ENCODE measurements at regions not wholly inside any gene's neighbourhood (a gene's known extent, or its start where the extent isn't known, plus 50 kb on each side); places are given as distances from the start of the nearest gene placed in this dataset.

DNA sequence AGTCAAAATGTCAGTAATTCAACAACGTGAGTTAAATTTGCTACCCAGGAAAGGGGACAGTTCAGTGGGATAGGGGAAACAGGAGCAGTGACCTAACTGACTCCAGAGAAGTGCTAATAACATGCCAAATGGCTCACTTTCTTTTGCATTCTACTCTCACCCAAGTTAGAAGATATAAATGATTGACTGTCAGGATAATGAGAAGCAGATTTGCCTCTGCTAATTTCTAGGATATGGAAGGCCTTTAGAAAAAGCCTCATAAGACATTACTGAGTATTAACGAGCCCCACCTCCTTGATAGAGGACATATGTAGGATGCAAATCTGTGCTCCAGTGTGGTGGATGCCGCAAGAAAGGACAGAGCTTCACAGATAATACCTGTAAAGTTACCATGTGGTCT is 318.6 kb upstream of the NT5C1B start:
- TF ChIP-seq, protein P1, sequence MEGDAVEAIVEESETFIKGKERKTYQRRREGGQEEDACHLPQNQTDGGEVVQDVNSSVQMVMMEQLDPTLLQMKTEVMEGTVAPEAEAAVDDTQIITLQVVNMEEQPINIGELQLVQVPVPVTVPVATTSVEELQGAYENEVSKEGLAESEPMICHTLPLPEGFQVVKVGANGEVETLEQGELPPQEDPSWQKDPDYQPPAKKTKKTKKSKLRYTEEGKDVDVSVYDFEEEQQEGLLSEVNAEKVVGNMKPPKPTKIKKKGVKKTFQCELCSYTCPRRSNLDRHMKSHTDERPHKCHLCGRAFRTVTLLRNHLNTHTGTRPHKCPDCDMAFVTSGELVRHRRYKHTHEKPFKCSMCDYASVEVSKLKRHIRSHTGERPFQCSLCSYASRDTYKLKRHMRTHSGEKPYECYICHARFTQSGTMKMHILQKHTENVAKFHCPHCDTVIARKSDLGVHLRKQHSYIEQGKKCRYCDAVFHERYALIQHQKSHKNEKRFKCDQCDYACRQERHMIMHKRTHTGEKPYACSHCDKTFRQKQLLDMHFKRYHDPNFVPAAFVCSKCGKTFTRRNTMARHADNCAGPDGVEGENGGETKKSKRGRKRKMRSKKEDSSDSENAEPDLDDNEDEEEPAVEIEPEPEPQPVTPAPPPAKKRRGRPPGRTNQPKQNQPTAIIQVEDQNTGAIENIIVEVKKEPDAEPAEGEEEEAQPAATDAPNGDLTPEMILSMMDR (IDR thresholded peaks at IDR 0.05; ENCODE audit: extremely low read depth in 1 of 2, insufficient read depth in 1 of 2, low read depth in 1 of 2, low read length in 2 of 2), result no peak
- TF ChIP-seq POLR2A (IDR thresholded peaks at IDR 0.05; ENCODE audit: low read depth, low read length), result no peak

Data from endothelial cell of umbilical vein (primary cell).